H9 (cell line): ENCODE measurements at regions not wholly inside any gene's neighbourhood (a gene's known extent, or its start where the extent isn't known, plus 50 kb on each side); places are given as distances from the start of the nearest gene placed in this dataset.

ENCODE experiments used
- DNase-seq: peaks from one replicate; pipeline ENCODE4 v3.0.0-alpha.2; 2017
- H2AFZ ChIP-seq: one replicate; pipeline ENCODE4 v1.6.1; 2013; ENCODE audit warnings: mild to moderate bottlenecking, low read length, control low read depth, moderate library complexity
- H2AK5ac ChIP-seq: 2 replicates; pipeline ENCODE4 v1.6.1; 2013; ENCODE audit warnings: low read length, control low read depth, mixed read lengths; ENCODE audit not compliant: insufficient read length
- H2BK120ac ChIP-seq: one replicate; pipeline ENCODE4 v1.6.1; 2013; ENCODE audit warnings: low read depth, mild to moderate bottlenecking, low read length, control low read depth, inconsistent platforms; ENCODE audit not compliant: poor library complexity, severe bottlenecking
- H2BK12ac ChIP-seq: 2 replicates; pipeline ENCODE4 v1.6.1; 2013; ENCODE audit warnings: low read length, control low read depth, mixed read lengths, low read depth; ENCODE audit not compliant: insufficient read length
- H2BK15ac ChIP-seq: 2 replicates; pipeline ENCODE4 v1.6.1; 2013; ENCODE audit warnings: low read depth, low read length, control low read depth
- H2BK20ac ChIP-seq: one replicate; pipeline ENCODE4 v1.6.1; 2013; ENCODE audit warnings: low read depth, mild to moderate bottlenecking, low read length, control low read depth, inconsistent platforms; ENCODE audit not compliant: poor library complexity, severe bottlenecking
- H2BK5ac ChIP-seq: 2 replicates; pipeline ENCODE4 v1.6.1; 2013; ENCODE audit warnings: low read length, control low read depth, mixed read lengths; ENCODE audit not compliant: insufficient read length
- H3K14ac ChIP-seq: 2 replicates; pipeline ENCODE4 v1.6.1; 2013; ENCODE audit warnings: low read length, control low read depth; ENCODE audit not compliant: insufficient read depth
- H3K18ac ChIP-seq: 2 replicates; pipeline ENCODE4 v1.6.1; 2013; ENCODE audit warnings: low read depth, mild to moderate bottlenecking, mixed read lengths, low read length, control low read depth; ENCODE audit not compliant: insufficient read length
- H3K23ac ChIP-seq: 2 replicates; pipeline ENCODE4 v1.6.1; 2013; ENCODE audit warnings: low read length, control low read depth, mixed read lengths, low read depth; ENCODE audit not compliant: insufficient read length
- H3K23me2 ChIP-seq: 2 replicates; pipeline ENCODE4 v1.6.1; 2013; ENCODE audit warnings: low read depth, mild to moderate bottlenecking, mixed read lengths, low read length, control low read depth; ENCODE audit not compliant: insufficient read length, poor library complexity, severe bottlenecking
- H3K27ac ChIP-seq: 2 replicates; pipeline ENCODE4 v1.5.1; 2013; ENCODE audit warnings: low read length, control low read depth, mixed read lengths, low read depth; ENCODE audit not compliant: insufficient read length
- H3K27me3 ChIP-seq: 2 replicates; pipeline ENCODE4 v1.6.1; 2013; ENCODE audit warnings: low read length, control low read depth, inconsistent platforms; ENCODE audit not compliant: insufficient read depth
- H3K4ac ChIP-seq: 2 replicates; pipeline ENCODE4 v1.6.1; 2013; ENCODE audit warnings: low read depth, mild to moderate bottlenecking, control low read depth, inconsistent platforms, low read length, moderate library complexity
- H3K4me1 ChIP-seq: 2 replicates; pipeline ENCODE4 v1.6.1; 2013; ENCODE audit warnings: low read length, control low read depth, inconsistent platforms; ENCODE audit not compliant: insufficient read depth
- H3K4me2 ChIP-seq: 2 replicates; pipeline ENCODE4 v1.6.1; 2013; ENCODE audit warnings: low read length, control low read depth, mixed read lengths; ENCODE audit not compliant: insufficient read length, insufficient read depth
- H3K56ac ChIP-seq: 2 replicates; pipeline ENCODE4 v1.6.1; 2013; ENCODE audit warnings: low read depth, mild to moderate bottlenecking, mixed read lengths, low read length, control low read depth; ENCODE audit not compliant: insufficient read length
- H3K79me1 ChIP-seq: 2 replicates; pipeline ENCODE4 v1.6.1; 2013; ENCODE audit warnings: low read depth, mild to moderate bottlenecking, moderate library complexity, low read length, control low read depth, inconsistent platforms; ENCODE audit not compliant: insufficient read depth, poor library complexity, severe bottlenecking
- H3K79me2 ChIP-seq: 2 replicates; pipeline ENCODE4 v1.6.1; 2013; ENCODE audit warnings: low read length, control low read depth, inconsistent platforms; ENCODE audit not compliant: insufficient read depth
- H3K9ac ChIP-seq: 2 replicates; pipeline ENCODE4 v1.6.1; 2013; ENCODE audit warnings: low read length, control low read depth, mixed read lengths; ENCODE audit not compliant: insufficient read length; ENCODE audit errors: extremely low read depth
- H3K9me3 ChIP-seq: one replicate; pipeline ENCODE4 v1.6.1; 2013; ENCODE audit warnings: low read depth, low read length, inconsistent platforms; ENCODE audit not compliant: control insufficient read depth
- H3T11ph ChIP-seq: one replicate; pipeline ENCODE4 v1.6.1; 2013; ENCODE audit warnings: mild to moderate bottlenecking, low read length, control low read depth, inconsistent platforms
- H4K20me1 ChIP-seq: one replicate; pipeline ENCODE4 v1.6.1; 2013; ENCODE audit not compliant: control insufficient read depth, insufficient read length, insufficient read depth
- H4K5ac ChIP-seq: 2 replicates; pipeline ENCODE4 v1.6.1; 2013; ENCODE audit warnings: low read depth, mild to moderate bottlenecking, mixed read lengths, low read length, control low read depth; ENCODE audit not compliant: insufficient read length
- H4K8ac ChIP-seq: replicated peaks from 2 replicates; pipeline ENCODE4 v1.6.1; 2013; ENCODE audit warnings: low read length, control low read depth, mixed read lengths, low read depth; ENCODE audit not compliant: insufficient read length
- H4K91ac ChIP-seq: 2 replicates; pipeline ENCODE4 v1.6.1; 2013; ENCODE audit warnings: low read depth, mild to moderate bottlenecking, moderate library complexity, mixed read lengths, low read length, control low read depth; ENCODE audit not compliant: insufficient read length
- H3K27ac Mint-ChIP-seq, 3 experiments: 2 replicates in 2 of 3; 3 replicates in 1 of 3; pipeline ENCODE4 v1.8.0; 2020 to 2021; ENCODE audit warnings: mixed read lengths in 3 of 3, mild to moderate bottlenecking in 1 of 3, moderate library complexity in 1 of 3
- H3K27me3 Mint-ChIP-seq: 2 replicates; pipeline ENCODE4 v1.8.0; 2021; ENCODE audit warnings: low read depth, mild to moderate bottlenecking, moderate library complexity, mixed read lengths
- H3K36me3 Mint-ChIP-seq, 3 experiments: 2 replicates in 2 of 3; 3 replicates in 1 of 3; pipeline ENCODE4 v1.8.0; 2020 to 2021; ENCODE audit warnings: low read depth in 3 of 3, mixed read lengths in 3 of 3; ENCODE audit not compliant: insufficient read depth in 1 of 3
- H3K4me1 Mint-ChIP-seq, 2 experiments: 2 replicates each; pipeline ENCODE4 v1.8.0; 2020; ENCODE audit warnings: mixed read lengths in 2 of 2
- H3K4me3 Mint-ChIP-seq, 2 experiments: 2 replicates in 1 of 2; 3 replicates in 1 of 2; pipeline ENCODE4 v1.8.0; 2020 to 2021; ENCODE audit warnings: mild to moderate bottlenecking in 2 of 2, mixed read lengths in 2 of 2, moderate library complexity in 1 of 2
- H3K9me3 Mint-ChIP-seq, 2 experiments: 2 replicates in 1 of 2; 3 replicates in 1 of 2; pipeline ENCODE4 v1.8.0; 2020; ENCODE audit warnings: mild to moderate bottlenecking in 2 of 2, mixed read lengths in 2 of 2, moderate library complexity in 1 of 2
- CTCF ChIP-seq: fragments of 200-600 bp; sonication (generic); conservative IDR thresholded peaks from 3 replicates; pipeline ENCODE4 v1.8.0; 2021; ENCODE audit warnings: antibody characterized with exemption, mild to moderate bottlenecking
- WGBS: extraction: QIAGEN DNeasy Blood & Tissue Kit; methylation state at CpG from one replicate; pipeline ENCODE4 v1.1.7; 2013; ENCODE audit warnings: missing lambda C conversion rate, low lambda C conversion rate, mixed read lengths; ENCODE audit not compliant: insufficient read length; ENCODE audit errors: extremely low coverage; 5-methylcytosine and 5-hydroxymethylcytosine counted together

- H4K5ac ChIP-seq = no peak overlapping the region
- H3K23me2 ChIP-seq = no peaks in the 10 kb centered on the region
- H3K9ac ChIP-seq = no peak overlapping the region
- no peak overlapping the region for H3K23ac ChIP-seq
- no peak overlapping the region for H3K27ac ChIP-seq
- H3K14ac ChIP-seq = no peak overlapping the region
- H3K4me1 Mint-ChIP-seq = peaks cover 31 to 62% of the 10 kb centered on the region in 2 experiments
- H4K20me1 ChIP-seq = no peaks in the 10 kb centered on the region
- H3K4me2 ChIP-seq = no peak overlapping the region
- no peak overlapping the region for H3K56ac ChIP-seq
- no peak overlapping the region for H2BK5ac ChIP-seq
- peaks cover 1% of the 10 kb centered on the region; the same call in 1 of the 2 replicates for H3K27me3 ChIP-seq
- TF ChIP-seq CTCF = no peak
- no peak overlapping the region for H2BK20ac ChIP-seq
- no peak overlapping the region for H4K91ac ChIP-seq
- no peak overlapping the region for H2BK15ac ChIP-seq
- H2BK12ac ChIP-seq = no peak overlapping the region
- no peak overlapping the region for H3K4ac ChIP-seq
- H3K36me3 Mint-ChIP-seq = no peaks in the 10 kb centered on the region
- H3K4me3 Mint-ChIP-seq = no peak overlapping the region
- no peaks in the 10 kb centered on the region for H3K9me3 ChIP-seq
- H3K79me2 ChIP-seq = no peaks in the 10 kb centered on the region
- no peaks in the 10 kb centered on the region for H3K4me1 ChIP-seq
- no peaks in the 10 kb centered on the region for H3K9me3 Mint-ChIP-seq
- H2AK5ac ChIP-seq = no peak overlapping the region
- no peak overlapping the region for H3K18ac ChIP-seq
- DNase-seq = no peak
- peak overlapping the region in 1 of 3 experiments; percentile 59; a peak in 1 of 7 replicates for H3K27ac Mint-ChIP-seq
- no peaks in the 10 kb centered on the region for H3K79me1 ChIP-seq
- peaks cover 59% of the 10 kb centered on the region for H3K27me3 Mint-ChIP-seq
- WGBS = no CpG with 5 or more reads among the region's 13 CpGs
- no peak overlapping the region for H3T11ph ChIP-seq
- H4K8ac ChIP-seq = no peak overlapping the region
- no peak overlapping the region for H2AFZ ChIP-seq
- H2BK120ac ChIP-seq = no peak overlapping the region
Observed at GRCh38 chr17:49916854-49917515, 52.0 kb upstream of the DLX4 start.
